Muscle of leg (tissue), 3 donors: ENCODE measurements at regions not wholly inside any gene's neighbourhood (a gene's known extent, or its start where the extent isn't known, plus 50 kb on each side); places are given as distances from the start of the nearest gene placed in this dataset.
"Not testable (repeated sequence)": the region's sequence is repeated elsewhere in the genome, so short reads cannot be mapped to it uniquely, and the experiment has no call there.

Experiments
- DNase-seq: peaks from one replicate; pipeline ENCODE4 v3.0.0; 2013
- H3K27ac ChIP-seq: one replicate; pipeline ENCODE4 v1.5.1; 2013; ENCODE audit warnings: mild to moderate bottlenecking, low read length, control low read depth
- H3K27me3 ChIP-seq: one replicate; pipeline ENCODE4 v1.6.1; 2013; ENCODE audit warnings: low read length; ENCODE audit not compliant: control insufficient read depth, insufficient read depth
- H3K36me3 ChIP-seq: one replicate; pipeline ENCODE4 v1.6.1; 2013; ENCODE audit warnings: low read length; ENCODE audit not compliant: control insufficient read depth, insufficient read depth
- H3K4me1 ChIP-seq: one replicate; pipeline ENCODE4 v1.6.1; 2013; ENCODE audit warnings: low read length; ENCODE audit not compliant: control insufficient read depth, insufficient read depth
- H3K4me3 ChIP-seq: one replicate; pipeline ENCODE4 v1.5.1; 2013; ENCODE audit warnings: low read length, control low read depth
- H3K9me3 ChIP-seq: replicated peaks from 2 replicates; pipeline ENCODE4 v1.6.1; 2013; ENCODE audit warnings: low read depth, low read length; ENCODE audit not compliant: control insufficient read depth
- WGBS: methylation state at CpG from one replicate; pipeline ENCODE4 v1.1.5; 2013; ENCODE audit warnings: missing lambda C conversion rate; ENCODE audit not compliant: insufficient coverage; 5-methylcytosine and 5-hydroxymethylcytosine counted together

DNA sequence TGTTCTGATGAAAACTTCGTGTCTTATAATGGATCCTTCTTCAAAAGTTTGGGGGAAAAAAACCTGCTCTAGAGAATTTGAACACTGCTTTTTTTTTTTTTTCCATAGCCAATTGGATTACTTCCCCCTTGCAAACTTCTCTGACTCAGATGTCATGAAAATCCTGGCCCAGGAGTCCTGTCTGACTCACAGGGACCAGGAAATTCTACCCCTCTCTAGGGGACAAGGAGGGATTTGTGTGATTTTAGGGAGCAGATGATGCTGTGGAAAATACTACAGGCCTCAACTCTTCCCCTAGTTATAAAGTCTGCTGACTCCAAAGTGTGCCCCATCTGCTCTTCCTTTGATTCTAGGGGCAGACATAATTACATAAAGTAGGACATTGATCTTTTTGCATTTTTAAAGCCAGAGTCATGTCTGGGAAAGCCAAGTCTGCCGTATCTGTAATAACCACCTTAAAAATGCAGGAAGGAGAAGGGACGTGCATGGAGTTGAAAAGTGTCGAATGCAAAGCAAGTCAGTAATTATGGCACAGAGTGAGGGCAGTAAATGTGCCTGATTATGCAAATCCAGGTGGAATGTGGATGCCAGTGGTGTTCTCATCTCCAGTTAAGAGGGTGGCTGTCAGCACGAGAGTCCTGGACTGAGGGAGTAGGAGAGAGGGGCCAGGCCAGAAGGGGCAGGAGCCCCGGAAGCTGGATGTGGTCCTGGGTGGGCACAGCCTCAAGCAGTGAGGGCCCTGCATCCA lies 144.3 kb upstream of the SULF2 start:
- Histone ChIP-seq H3K27me3 (peaks cover 37% of the 10 kb centered on the region), H3K36me3 (no peaks in the 10 kb centered on the region), H3K4me1 (peaks cover 8% of the 10 kb centered on the region), H3K4me3 (no peak overlapping the region), H3K9me3 (no peaks in the 10 kb centered on the region), H3K27ac (peak overlapping the region; percentile 49)
- 29% methylated on average over 5 of the region's 6 CpGs for WGBS
- DNase-seq, result peak; percentile 92

DNA sequence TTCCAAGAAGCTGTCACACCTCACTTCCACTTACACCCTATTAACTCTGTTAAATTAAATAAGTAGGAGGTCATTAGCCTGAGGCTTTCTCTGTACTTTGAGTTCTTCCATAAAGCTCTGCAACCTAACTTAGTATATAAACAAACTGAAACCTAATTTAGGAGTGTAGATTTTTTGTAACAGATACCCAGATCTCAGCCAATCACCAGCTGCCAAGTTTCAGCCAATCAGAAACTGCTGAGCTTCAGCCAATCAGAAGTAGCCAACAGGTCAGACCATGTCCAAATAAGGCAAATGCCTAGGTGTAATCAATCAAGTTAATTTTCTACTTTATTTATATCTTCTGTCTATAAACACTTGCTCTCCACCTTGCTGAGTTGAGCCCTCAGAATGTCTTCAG lies 142.7 kb upstream of the SULF2 start:
- Histone ChIP-seq H3K4me3 (no peak overlapping the region), H3K9me3 (no peaks in the 10 kb centered on the region), H3K27ac (no peak overlapping the region), H3K36me3 (no peaks in the 10 kb centered on the region), H3K4me1 (peaks cover 9% of the 10 kb centered on the region), H3K27me3 (peaks cover 33% of the 10 kb centered on the region)
- no peak for DNase-seq

DNA sequence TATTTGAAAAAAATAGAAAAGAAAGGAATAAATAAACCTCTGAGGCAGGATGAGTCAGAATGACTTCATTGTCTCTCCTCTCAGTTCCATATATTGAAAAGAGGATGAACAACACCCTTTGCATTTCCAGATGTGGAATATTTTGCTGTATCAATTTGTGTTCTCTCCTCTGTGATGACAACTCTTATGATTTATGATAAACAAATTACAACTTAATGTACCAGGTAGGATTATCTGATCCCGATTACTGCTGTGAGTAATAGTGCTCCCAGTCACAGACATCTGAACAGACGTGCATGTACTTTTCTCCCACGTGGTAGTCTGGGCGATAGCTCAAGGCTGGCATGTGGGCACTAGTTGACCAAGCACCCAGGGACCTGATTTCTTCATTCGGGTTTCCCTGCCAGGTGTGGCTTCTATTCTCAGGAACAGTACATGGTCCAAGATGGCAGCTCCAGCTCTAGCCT lies 142.1 kb upstream of the SULF2 start:
- peak; percentile 46 for DNase-seq
- peaks cover 33% of the 10 kb centered on the region for H3K27me3 ChIP-seq
- H3K27ac ChIP-seq, result no peak overlapping the region
- H3K4me3 ChIP-seq, result no peak overlapping the region
- H3K4me1 ChIP-seq, result peaks cover 12% of the 10 kb centered on the region
- H3K36me3 ChIP-seq, result no peaks in the 10 kb centered on the region
- no peaks in the 10 kb centered on the region for H3K9me3 ChIP-seq
- WGBS, result 68% methylated on average over 5 of the region's 5 CpGs

DNA sequence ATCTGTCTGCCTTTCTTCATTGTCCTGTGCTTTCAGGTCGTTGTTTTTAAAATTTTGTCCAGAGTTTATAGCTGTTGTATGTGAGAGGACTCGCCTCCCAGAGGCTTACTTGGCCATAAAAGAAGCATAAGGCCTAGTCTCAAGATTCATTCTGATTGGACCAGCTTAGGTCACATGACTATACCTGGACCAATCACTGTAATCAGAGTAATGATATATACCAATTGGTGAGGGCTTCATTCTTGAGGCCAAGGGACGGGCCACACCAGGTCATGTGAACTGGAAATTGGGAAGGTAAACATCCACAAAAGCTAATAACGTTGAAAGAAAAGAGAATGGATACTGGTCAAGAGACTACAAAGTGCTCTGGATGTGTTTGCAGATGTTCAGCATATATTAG lies 141.4 kb upstream of the SULF2 start:
- Histone ChIP-seq H3K27me3 (peaks cover 30% of the 10 kb centered on the region), H3K4me3 (no peak overlapping the region), H3K27ac (no peak overlapping the region), H3K36me3 (no peaks in the 10 kb centered on the region), H3K4me1 (peaks cover 18% of the 10 kb centered on the region), H3K9me3 (no peaks in the 10 kb centered on the region)
- 82% methylated on average over 1 of the region's 4 CpGs for WGBS
- no peak for DNase-seq

DNA sequence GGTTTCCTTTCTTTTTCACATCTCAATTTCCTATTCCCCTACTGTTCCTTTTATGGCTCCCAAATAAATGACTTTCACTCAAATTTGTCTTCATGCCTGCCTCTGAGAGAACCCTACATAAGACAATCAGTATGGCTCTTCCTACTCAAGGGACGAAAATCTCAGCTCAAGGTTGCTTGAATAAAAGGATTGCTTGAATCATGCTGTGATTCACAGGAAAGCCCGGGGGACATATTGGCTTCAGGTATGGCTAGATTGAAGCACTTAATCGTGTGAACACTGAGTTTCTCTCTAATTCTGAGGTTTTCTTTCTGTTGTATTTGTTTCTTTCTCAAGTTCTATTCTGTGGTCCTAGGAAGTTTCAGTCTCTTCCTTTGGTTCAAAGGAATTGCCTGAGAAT lies 140.3 kb upstream of the SULF2 start:
- H3K4me1 ChIP-seq, result peaks cover 21% of the 10 kb centered on the region
- H3K36me3 ChIP-seq, result no peaks in the 10 kb centered on the region
- H3K9me3 ChIP-seq, result no peaks in the 10 kb centered on the region
- WGBS, result 100% methylated on average over 1 of the region's 3 CpGs
- H3K27me3 ChIP-seq, result peaks cover 32% of the 10 kb centered on the region
- no peak overlapping the region for H3K4me3 ChIP-seq
- H3K27ac ChIP-seq, result no peak overlapping the region
- DNase-seq, result no peak

DNA sequence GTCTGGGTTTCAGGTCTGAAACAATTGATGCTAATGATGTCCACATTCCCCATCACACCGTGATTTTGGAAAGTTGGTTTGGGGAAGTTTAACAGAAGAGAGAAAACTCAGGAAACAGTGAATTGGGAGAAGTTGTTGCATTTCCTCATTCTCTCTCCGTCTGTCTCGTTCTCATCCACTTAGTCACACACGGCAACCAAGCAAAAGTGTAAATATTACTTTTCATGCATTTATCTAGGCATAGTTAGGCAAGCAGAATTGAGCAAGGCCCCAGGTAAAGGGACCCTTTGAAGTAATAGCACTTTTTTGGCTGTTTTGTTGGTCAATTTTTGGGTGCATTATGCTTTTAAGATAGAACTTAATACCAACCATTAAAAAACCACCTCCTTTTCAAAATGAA lies 137.0 kb upstream of the SULF2 start:
- Histone ChIP-seq H3K27ac (peak overlapping the region; percentile 47), H3K4me1 (peaks cover 13% of the 10 kb centered on the region), H3K27me3 (peaks cover 57% of the 10 kb centered on the region), H3K4me3 (no peak overlapping the region), H3K36me3 (no peaks in the 10 kb centered on the region), H3K9me3 (peaks cover 4% of the 10 kb centered on the region)
- DNase-seq, result peak; percentile 73
- WGBS, result no CpG with 5 or more reads among the region's 4 CpGs

DNA sequence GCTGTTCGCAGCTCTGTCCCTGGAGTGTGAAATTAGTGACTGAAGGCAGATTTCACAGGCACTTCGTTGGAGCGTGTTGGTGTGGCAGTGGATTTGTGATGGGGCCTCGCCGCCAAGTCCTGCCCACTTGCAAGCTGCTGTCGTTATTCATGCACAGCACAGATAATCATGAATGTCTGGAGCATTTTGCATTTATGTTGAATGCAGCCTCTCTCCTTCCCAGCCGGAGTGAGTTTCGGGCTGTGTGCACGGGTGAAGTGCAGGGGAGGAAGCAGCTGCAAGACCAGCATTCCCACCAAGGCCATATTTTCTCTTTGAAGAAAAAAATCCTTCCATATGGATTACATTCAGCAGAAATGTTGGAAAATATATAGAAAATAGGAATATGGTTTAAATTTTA lies 136.5 kb upstream of the SULF2 start:
- peaks cover 57% of the 10 kb centered on the region for H3K27me3 ChIP-seq
- H3K36me3 ChIP-seq, H3K4me3 ChIP-seq, H3K9me3 ChIP-seq: not testable (repeated sequence)
- peak overlapping the region; percentile 47 for H3K27ac ChIP-seq
- 0% methylated on average over 1 of the region's 9 CpGs for WGBS
- peaks cover 13% of the 10 kb centered on the region for H3K4me1 ChIP-seq
- DNase-seq, result peak; percentile 82

DNA sequence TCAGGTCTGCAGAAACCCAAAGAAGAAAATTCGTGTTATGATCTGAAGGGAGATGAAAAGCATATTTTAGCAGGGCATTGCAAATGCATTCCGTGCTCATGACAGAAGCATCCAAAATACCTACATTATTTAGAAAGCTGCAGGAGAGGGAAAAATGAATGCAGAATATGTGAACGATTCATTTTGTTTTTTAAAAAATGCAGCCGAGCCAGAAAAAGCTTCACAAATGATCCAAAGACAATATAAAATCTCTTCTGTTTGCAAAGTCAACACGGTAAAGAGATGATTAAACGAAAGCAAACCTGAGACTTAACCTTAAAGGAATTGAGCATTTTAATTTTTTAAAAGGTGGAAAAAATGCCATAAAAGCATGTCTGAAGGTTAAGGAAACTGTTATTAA lies 136.1 kb upstream of the SULF2 start:
- Histone ChIP-seq H3K9me3 (peaks cover 7% of the 10 kb centered on the region), H3K36me3 (no peaks in the 10 kb centered on the region), H3K4me3 (no peak overlapping the region), H3K27ac (no peak overlapping the region), H3K4me1 (peaks cover 13% of the 10 kb centered on the region), H3K27me3 (peaks cover 56% of the 10 kb centered on the region)
- no CpG with 5 or more reads among the region's 6 CpGs for WGBS
- DNase-seq, result peak; percentile 31

DNA sequence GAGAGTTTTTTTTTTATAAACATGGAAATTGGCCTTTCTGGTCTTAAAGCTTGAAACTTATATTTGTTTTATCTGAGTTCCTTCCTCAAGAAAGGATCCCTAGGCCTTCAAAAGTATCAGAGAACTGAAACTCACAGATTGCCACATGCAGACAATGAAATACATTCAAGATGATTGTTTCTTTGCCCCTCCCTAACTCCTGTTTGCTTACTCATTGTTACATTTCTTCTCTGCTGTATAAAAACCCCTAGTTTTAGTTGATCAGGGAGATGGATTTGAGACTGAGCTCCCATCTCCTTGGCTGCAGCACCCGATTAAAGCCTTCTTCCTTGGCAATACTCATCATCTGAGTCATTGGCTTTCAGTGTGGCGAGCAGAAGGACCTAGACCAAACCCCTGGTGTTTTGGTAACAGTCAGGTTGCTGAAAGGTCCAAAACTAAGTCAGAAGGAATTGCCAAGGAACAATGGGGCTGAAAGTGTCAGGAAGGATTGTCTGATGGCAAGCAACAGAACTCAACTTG lies 132.3 kb upstream of the SULF2 start:
- Histone ChIP-seq H3K36me3 (no peaks in the 10 kb centered on the region), H3K27me3 (peaks cover 53% of the 10 kb centered on the region), H3K27ac (no peak overlapping the region), H3K4me3 (no peak overlapping the region), H3K9me3 (peaks cover 7% of the 10 kb centered on the region), H3K4me1 (peaks cover 12% of the 10 kb centered on the region)
- 100% methylated on average over 1 of the region's 2 CpGs for WGBS
- no peak for DNase-seq

DNA sequence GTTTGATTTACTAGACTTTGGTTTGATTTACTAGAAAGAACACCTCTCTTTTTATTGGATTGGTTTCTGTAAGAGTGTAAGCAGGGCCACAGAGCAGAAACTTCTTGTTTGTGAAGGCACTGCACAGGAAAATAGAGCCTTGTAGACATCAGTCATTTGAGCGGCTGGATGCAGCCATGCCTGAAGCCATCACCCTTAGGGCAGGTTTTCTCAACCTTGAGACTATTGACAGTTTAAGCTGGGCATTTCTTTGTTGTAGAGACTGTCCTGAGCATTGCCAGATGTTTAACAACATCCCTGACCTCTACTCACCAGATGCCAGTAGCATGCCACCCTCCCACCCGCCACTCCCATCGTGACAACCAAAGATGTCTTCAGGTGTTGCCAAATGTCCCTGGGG lies 130.2 kb upstream of the SULF2 start:
- Histone ChIP-seq H3K27ac (peak overlapping the region; percentile 1), H3K36me3 (no peaks in the 10 kb centered on the region), H3K27me3 (peaks cover 58% of the 10 kb centered on the region), H3K4me1 (peaks cover 11% of the 10 kb centered on the region), H3K9me3 (peaks cover 7% of the 10 kb centered on the region), H3K4me3 (no peak overlapping the region)
- WGBS, result 100% methylated on average over 3 of the region's 3 CpGs
- no peak for DNase-seq
